ENCODE measurements at regions not wholly inside any gene's neighbourhood (a gene's known extent, or its start where the extent isn't known, plus 50 kb on each side); places are given as distances from the start of the nearest gene placed in this dataset.
A peak's percentile ranks its signal among the peaks of the same experiment; 100 is the strongest.

GRCh38 chr6:19317431-19317986, 519.7 kb upstream of the ID4 start:
- FAIRE-seq, result no peak
- WGBS, 2 donors, result 44 to 57% methylated on average over 3 of the region's 3 CpGs

GRCh38 chr6:19319005-19319404, 518.2 kb upstream of the ID4 start:
- H3K27me3 ChIP-seq, result no peaks in the 10 kb centered on the region
- no peak for FAIRE-seq

More at GRCh38 chr6:19317431-19317986, 519.7 kb upstream of the ID4 start:
- Histone ChIP-seq H3K27me3 (no peaks in the 10 kb centered on the region), H3K27ac (no peak overlapping the region), H3K4me1 (no peaks in the 10 kb centered on the region), H3K36me3 (no peaks in the 10 kb centered on the region), H3K9me3 (no peaks in the 10 kb centered on the region), H3K4me3 (no peak overlapping the region)
- ATAC-seq, result no peak
- no peak for DNase-seq
- intact Hi-C loops (cut with DNase I), result no loop called here
- no peak for TF ChIP-seq CTCF (IDR thresholded peaks at IDR 0.05)

DNA sequence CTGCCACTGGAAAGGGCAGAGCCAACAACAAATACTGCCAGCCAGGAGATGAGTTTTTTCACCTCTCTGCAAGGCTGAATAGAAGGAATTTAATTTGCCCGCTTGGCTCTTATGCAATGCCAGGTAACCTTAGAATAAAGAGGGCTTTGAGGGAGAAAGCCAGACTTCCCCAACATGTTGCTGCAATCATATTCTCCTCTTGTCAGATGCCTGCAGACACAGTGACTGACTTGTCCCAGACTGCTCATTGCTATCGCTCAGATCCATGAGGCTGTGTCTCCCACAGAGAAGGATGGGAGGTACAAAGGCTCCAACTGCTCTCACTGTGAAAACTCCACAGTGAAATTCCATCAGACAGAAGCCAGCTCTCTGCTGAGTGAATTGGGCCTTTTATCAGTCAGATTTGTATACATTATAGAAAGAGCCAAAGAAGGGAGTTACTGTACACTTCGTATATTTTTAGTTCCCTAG, 517.0 kb upstream of the ID4 start:
- Histone ChIP-seq H3K4me3 (no peak overlapping the region), H3K27me3 (no peaks in the 10 kb centered on the region), H3K27ac (peak overlapping the region in 1 of 4 donors; percentile 15), H3K4me1 (no peaks in the 10 kb centered on the region), H3K9me3 (no peaks in the 10 kb centered on the region), H3K36me3 (no peaks in the 10 kb centered on the region)
- WGBS, 2 donors, result 38 to 44% methylated on average over 3 of the region's 3 CpGs
- FAIRE-seq (no peak), DNase-seq (no peak), ATAC-seq (peak in 2 of 4 donors; percentile 37 to 60)
- intact Hi-C loops (cut with DNase I), result no loop called here
- no peak for TF ChIP-seq CTCF (IDR thresholded peaks at IDR 0.05)

More at GRCh38 chr6:19319005-19319404, 518.2 kb upstream of the ID4 start:
- no peak for DNase-seq
- WGBS, 2 donors, result 65 to 80% methylated on average over 1 of the region's 1 CpG
- no peaks in the 10 kb centered on the region for H3K36me3 ChIP-seq
- intact Hi-C loops (cut with DNase I), result no loop called here
- H3K4me3 ChIP-seq, result no peak overlapping the region
- H3K4me1 ChIP-seq, result no peaks in the 10 kb centered on the region
- no peak for ATAC-seq
- H3K27ac ChIP-seq, result no peak overlapping the region
- no peaks in the 10 kb centered on the region for H3K9me3 ChIP-seq
- TF ChIP-seq CTCF (IDR thresholded peaks at IDR 0.05), result no peak

DNA sequence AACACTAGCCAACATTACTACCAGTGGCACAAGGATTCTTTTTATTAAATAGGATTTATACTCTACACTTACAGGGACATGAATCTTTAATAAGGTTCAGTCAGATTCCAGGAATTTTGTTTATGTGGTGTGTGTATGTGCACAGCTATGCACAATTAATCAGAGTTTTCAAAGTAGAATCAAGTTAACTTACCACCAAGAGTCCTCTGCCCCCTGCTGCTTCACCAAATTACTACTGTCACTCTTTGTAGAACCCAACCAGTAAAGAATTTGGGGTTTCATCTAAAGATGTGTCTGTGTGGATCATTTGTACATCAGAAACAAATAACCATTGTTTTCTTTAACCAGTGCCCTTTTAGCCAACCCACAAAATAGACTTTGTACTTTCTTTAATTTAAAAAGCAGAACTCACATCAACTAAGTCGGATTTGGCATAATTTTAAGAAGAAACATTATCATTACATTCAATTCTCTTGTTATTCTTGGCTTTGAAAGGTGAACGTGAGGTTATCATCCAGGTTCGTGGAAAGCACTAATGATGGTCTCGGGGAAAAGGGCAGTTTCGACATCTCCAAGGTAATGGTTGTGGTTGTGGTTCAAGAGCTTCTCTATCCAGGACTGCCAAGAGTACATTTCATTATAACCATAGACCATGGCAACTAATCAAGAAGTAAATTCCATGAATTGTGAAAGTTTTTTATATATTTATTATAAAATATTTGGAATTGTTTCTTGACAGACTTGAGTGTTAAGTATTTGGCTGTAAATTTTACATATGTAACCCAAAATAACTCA, 514.3 kb upstream of the ID4 start:
- DNase-seq, result no peak

More for the DNA sequence above, 514.3 kb upstream of the ID4 start:
- Histone ChIP-seq H3K27ac (no peak overlapping the region), H3K4me1 (peaks cover 0 to 2% (median 0%) of the 10 kb centered on the region in 3 donors), H3K27me3 (no peaks in the 10 kb centered on the region), H3K36me3 (no peaks in the 10 kb centered on the region), H3K4me3 (no peak overlapping the region), H3K9me3 (no peaks in the 10 kb centered on the region)
- FAIRE-seq, result no peak
- WGBS, 2 donors, result 56 to 65% methylated on average over 5 of the region's 5 CpGs
- TF ChIP-seq CTCF (IDR thresholded peaks at IDR 0.05), result no peak
- intact Hi-C loops (cut with DNase I), result no loop called here
- no peak for ATAC-seq
